ENCODE measurements at regions not wholly inside any gene's neighbourhood (a gene's known extent, or its start where the extent isn't known, plus 50 kb on each side); places are given as distances from the start of the nearest gene placed in this dataset.

GRCh38 chr12:13487326-13487725, 290.8 kb downstream of the EMP1 start:
- no peaks in the 10 kb centered on the region for H3K4me1 ChIP-seq
- no peaks in the 10 kb centered on the region for H3K36me3 ChIP-seq
- H3K27me3 ChIP-seq, result no peaks in the 10 kb centered on the region
- no peak for TF ChIP-seq CTCF (IDR thresholded peaks at IDR 0.05)
- H3K27ac ChIP-seq, result no peak overlapping the region
- no peak for DNase-seq
- no peak overlapping the region for H3K4me3 ChIP-seq
- H3K9ac ChIP-seq (ENCODE audit: low read depth in 2 of 2, low read length in 2 of 2), result no peak overlapping the region
- no peaks in the 10 kb centered on the region for H3K9me3 ChIP-seq
- intact Hi-C loops (cut with DNase I), result no loop called here

DNA sequence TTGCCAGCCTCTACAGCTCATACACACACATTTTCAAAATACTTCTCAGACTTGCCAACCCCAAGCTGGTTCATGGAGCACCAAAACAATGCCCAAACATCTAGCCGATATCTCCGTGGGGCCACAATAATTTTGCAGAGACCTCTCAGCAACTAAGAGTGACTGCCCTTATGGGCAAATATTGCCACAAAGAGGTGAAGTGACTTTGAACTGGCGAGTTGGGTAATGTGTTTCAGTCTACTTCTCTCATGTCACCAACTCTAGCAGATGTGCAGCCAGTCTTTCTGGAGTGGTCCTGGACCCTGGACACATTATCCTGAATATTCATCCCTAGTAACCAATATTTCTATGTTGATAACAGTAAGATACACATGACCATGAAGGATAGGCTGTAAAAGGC, 290.3 kb downstream of the EMP1 start:
- no peak for DNase-seq
- intact Hi-C loops (cut with DNase I), result no loop called here
- H3K4me3 ChIP-seq, result no peak overlapping the region
- TF ChIP-seq CTCF (IDR thresholded peaks at IDR 0.05), result no peak
- no peaks in the 10 kb centered on the region for H3K4me1 ChIP-seq
- H3K27me3 ChIP-seq, result no peaks in the 10 kb centered on the region
- H3K9me3 ChIP-seq, result no peaks in the 10 kb centered on the region
- no peak overlapping the region for H3K27ac ChIP-seq
- H3K9ac ChIP-seq (ENCODE audit: low read depth in 2 of 2, low read length in 2 of 2), result no peak overlapping the region
- H3K36me3 ChIP-seq, result no peaks in the 10 kb centered on the region

DNA sequence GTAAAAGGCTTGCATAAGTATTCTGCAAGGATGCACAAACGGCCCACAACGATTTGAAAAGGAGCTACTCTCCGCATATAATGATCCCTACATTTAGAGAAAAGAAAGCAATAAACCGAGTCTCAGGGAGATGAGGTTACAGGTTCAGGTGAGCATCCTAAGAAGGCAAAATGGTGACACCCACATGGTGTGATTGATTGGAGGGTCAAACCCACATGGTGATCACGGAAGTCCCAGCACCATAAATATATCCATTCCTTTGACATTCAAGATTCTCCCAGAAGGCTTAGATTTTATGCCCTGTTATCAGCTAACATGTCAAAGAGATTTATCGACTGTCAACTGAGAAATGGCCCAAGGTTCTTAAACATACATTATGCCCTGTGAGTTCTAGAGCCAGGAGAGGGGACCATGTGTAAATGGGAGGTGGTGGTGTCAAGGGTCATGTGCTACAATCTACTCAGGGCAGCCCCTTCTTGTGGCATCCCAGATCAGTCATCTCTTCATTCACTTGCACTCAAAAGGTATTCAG, 282.2 kb downstream of the EMP1 start:
- no peaks in the 10 kb centered on the region for H3K9me3 ChIP-seq
- H3K27me3 ChIP-seq, result no peaks in the 10 kb centered on the region
- no peak overlapping the region for H3K9ac ChIP-seq (ENCODE audit: low read depth in 2 of 2, low read length in 2 of 2)
- no peaks in the 10 kb centered on the region for H3K4me1 ChIP-seq
- no peak overlapping the region for H3K4me3 ChIP-seq
- no peaks in the 10 kb centered on the region for H3K36me3 ChIP-seq
- TF ChIP-seq CTCF (IDR thresholded peaks at IDR 0.05), result no peak
- intact Hi-C loops (cut with DNase I), result no loop called here
- no peak overlapping the region for H3K27ac ChIP-seq
- no peak for DNase-seq

GRCh38 chr12:13474381-13474780, 277.9 kb downstream of the EMP1 start:
- no peak for DNase-seq
- no peaks in the 10 kb centered on the region for H3K9me3 ChIP-seq
- intact Hi-C loops (cut with DNase I), result no loop called here
- H3K4me3 ChIP-seq, result no peak overlapping the region
- no peaks in the 10 kb centered on the region for H3K27me3 ChIP-seq
- no peaks in the 10 kb centered on the region for H3K4me1 ChIP-seq
- TF ChIP-seq CTCF (IDR thresholded peaks at IDR 0.05), result no peak
- H3K9ac ChIP-seq (ENCODE audit: low read depth in 2 of 2, low read length in 2 of 2), result no peak overlapping the region
- no peak overlapping the region for H3K27ac ChIP-seq
- no peaks in the 10 kb centered on the region for H3K36me3 ChIP-seq

DNA sequence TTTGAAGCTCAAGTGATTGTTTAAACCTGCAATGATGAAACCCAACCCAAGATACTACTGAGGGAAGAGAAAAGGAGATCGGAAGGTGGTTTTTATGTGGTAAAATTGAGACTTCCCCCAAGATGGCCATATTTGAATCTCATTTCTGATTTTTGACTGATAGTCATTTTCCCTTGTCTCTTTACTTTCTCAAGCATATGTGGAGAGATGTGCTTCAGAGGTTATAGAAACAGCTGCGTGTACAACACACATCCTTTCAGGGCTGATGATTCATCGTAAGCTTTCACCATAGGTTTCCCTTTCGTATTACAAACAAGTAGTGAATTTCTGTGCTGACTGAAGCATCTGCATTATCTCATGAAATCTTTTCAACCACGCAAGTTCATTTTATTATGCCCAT, 276.2 kb downstream of the EMP1 start:
- Histone ChIP-seq H3K9ac (ENCODE audit: low read depth in 2 of 2, low read length in 2 of 2) (no peak overlapping the region), H3K9me3 (no peaks in the 10 kb centered on the region), H3K4me3 (no peak overlapping the region), H3K27me3 (no peaks in the 10 kb centered on the region), H3K27ac (no peak overlapping the region), H3K36me3 (no peaks in the 10 kb centered on the region), H3K4me1 (no peaks in the 10 kb centered on the region)
- intact Hi-C loops (cut with DNase I), result no loop called here
- no peak for DNase-seq
- no peak for TF ChIP-seq CTCF (IDR thresholded peaks at IDR 0.05)

DNA sequence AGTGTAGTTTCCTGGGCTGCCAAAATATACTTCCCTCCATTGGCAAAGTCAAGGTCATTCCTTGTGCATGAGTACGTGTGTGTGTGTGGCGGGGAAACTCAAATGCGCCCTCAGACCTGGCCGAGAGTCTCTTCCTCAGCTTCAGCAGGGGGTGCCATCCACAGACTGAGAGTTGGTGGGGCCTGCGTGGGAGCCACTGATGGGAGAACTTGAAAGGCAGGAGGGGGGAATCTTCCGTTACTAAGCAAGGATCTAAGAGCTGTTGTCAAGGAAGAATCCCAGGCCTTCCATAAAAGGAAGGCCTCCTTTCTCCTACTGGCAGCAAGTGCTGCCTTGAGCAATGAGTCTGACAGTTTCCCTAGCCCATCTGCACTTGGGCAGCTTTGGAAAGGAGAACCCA, 274.9 kb downstream of the EMP1 start:
- no peak for TF ChIP-seq CTCF (IDR thresholded peaks at IDR 0.05)
- H3K9ac ChIP-seq (ENCODE audit: low read depth in 2 of 2, low read length in 2 of 2), result no peak overlapping the region
- DNase-seq, result no peak
- H3K9me3 ChIP-seq, result no peaks in the 10 kb centered on the region
- intact Hi-C loops (cut with DNase I), result no loop called here
- no peak overlapping the region for H3K27ac ChIP-seq
- no peaks in the 10 kb centered on the region for H3K27me3 ChIP-seq
- no peaks in the 10 kb centered on the region for H3K36me3 ChIP-seq
- no peaks in the 10 kb centered on the region for H3K4me1 ChIP-seq
- H3K4me3 ChIP-seq, result no peak overlapping the region

Measured in colonic mucosa (tissue), 4 donors.